ENCODE measurements at regions not wholly inside any gene's neighbourhood (a gene's known extent, or its start where the extent isn't known, plus 50 kb on each side); places are given as distances from the start of the nearest gene placed in this dataset.
A peak's percentile ranks its signal among the peaks of the same experiment; 100 is the strongest.
"Not testable (repeated sequence)": the region's sequence is repeated elsewhere in the genome, so short reads cannot be mapped to it uniquely, and the experiment has no call there.

DNA sequence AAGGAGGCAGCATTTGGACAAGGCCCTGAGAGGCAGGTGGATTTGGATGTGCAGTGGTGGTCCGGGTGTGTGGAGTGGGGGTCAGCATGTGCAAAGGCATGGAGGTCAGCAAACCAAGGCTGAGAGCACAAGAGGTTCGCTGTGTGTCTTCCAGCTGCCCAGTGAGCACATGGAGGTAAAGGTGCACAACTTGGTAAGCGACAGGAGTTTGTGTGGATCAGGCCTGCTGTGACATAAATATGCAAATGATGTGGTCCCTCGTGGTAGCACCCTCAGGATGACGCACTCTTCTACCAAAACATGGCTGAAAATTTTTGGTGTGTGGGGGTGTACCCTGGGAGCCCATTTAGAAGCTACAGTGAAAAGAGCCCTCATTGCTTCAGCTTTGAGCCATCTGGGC lies 271.0 kb upstream of the PLGLB2 start:
- H3K9me3 ChIP-seq (ENCODE audit: control insufficient read depth, insufficient read depth, low read depth, low read length); CTCF ChIA-PET; H3K4me3 ChIP-seq (ENCODE audit: low read depth, low read length); H3K4me1 ChIP-seq (ENCODE audit: control insufficient read depth, insufficient read depth, low read length); H3K27ac ChIP-seq (ENCODE audit: extremely low read depth, low read depth, low read length); H3K36me3 ChIP-seq (ENCODE audit: control insufficient read depth in 2 of 2, insufficient read depth in 1 of 2, low read length in 2 of 2); POLR2A ChIA-PET: not testable (repeated sequence)

DNA sequence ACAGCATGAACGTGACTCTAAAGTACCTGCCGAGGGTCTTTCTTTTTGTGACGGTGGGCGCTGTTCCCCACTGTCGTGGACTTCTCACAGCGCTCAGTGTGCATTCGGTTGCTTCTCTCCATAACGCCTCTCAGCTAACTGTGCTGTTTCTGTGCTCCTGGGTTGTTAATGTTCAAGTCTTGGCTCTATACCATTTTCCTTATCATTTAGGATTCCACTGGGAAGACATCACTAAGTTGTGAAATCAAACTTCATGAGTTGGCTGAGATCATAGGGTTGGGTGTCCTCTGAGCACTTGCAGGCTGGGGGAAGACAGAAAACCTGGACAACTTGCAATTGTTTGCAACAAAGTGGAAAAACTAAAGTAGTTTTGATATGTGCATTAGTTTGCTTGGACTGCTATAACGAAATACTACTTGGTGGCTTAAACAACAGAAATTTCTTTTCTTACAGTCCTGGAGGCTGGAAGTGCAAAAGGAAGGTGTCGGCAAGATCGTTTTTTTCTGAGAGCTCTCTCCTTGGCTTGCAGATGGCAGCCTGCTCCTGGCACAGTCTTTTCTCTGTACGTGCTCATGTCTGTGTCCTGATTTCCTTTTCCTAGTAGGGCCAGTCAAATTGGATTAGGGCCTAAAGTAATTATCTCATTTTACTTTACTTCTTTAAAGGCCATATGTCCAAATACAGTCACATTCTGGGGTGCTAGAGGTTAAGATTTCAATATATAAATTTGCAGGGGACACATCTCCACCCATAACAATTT lies 270.0 kb upstream of the PLGLB2 start:
- H3K27ac ChIP-seq (ENCODE audit: extremely low read depth, low read depth, low read length); H3K4me3 ChIP-seq (ENCODE audit: low read depth, low read length); CTCF ChIA-PET; H3K4me1 ChIP-seq (ENCODE audit: control insufficient read depth, insufficient read depth, low read length); H3K36me3 ChIP-seq (ENCODE audit: control insufficient read depth in 2 of 2, insufficient read depth in 1 of 2, low read length in 2 of 2); POLR2A ChIA-PET; H3K9me3 ChIP-seq (ENCODE audit: control insufficient read depth, insufficient read depth, low read depth, low read length): not testable (repeated sequence)

DNA sequence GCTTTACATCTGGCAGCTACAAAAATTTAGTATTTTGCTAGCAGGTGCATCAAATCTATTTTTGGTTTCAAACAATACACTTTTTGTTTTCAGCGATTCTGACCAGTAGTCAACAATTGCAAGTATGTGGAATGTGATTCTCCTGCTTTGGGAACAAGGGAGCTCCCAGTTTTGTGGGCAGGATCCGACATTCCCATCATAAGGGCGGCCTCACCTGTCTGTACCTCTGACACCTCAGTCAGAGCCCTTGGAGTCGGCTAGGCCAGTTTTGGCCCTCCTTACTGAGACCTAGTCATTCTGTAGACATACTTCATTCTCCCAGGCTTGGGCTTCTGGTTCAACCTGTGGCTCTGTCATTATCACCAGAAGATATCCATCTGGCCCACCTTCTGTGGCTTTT lies 269.0 kb upstream of the PLGLB2 start:
- H3K9me3 ChIP-seq (ENCODE audit: control insufficient read depth, insufficient read depth, low read depth, low read length); CTCF ChIA-PET; H3K36me3 ChIP-seq (ENCODE audit: control insufficient read depth in 2 of 2, insufficient read depth in 1 of 2, low read length in 2 of 2); H3K27ac ChIP-seq (ENCODE audit: extremely low read depth, low read depth, low read length); H3K4me1 ChIP-seq (ENCODE audit: control insufficient read depth, insufficient read depth, low read length); H3K4me3 ChIP-seq (ENCODE audit: low read depth, low read length); POLR2A ChIA-PET: not testable (repeated sequence)

DNA sequence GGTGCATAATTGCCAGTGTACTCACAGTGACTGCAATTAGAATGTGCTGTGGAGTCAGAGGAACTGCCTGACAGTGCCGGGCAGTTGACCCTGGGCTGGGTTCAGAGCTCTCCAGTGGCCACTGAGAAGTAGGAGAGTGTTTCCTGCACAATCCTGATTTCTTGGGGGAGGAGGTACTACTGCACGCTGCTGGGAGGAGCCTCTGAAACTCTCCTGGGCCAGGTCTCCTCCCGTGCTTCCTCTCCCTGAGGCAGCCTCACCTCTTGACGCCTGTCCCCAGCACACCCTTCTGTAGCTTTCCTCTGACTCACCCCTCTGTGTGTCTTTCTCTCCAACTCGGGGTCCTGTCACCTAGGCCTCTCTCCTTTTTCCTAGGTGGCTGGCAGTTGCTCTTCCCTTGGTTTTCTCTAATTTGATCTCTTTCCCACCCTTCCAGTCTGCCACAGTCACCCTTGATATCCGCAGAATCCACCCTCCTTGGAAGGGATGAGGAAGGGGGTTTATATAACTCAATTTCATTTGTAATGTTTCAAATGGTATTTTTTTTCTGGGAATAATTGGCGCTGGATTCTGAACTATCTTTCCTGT lies 264.7 kb upstream of the PLGLB2 start:
- H3K4me1 ChIP-seq (ENCODE audit: control insufficient read depth, insufficient read depth, low read length); POLR2A ChIA-PET; H3K36me3 ChIP-seq (ENCODE audit: control insufficient read depth in 2 of 2, insufficient read depth in 1 of 2, low read length in 2 of 2); H3K9me3 ChIP-seq (ENCODE audit: control insufficient read depth, insufficient read depth, low read depth, low read length); H3K27ac ChIP-seq (ENCODE audit: extremely low read depth, low read depth, low read length); H3K4me3 ChIP-seq (ENCODE audit: low read depth, low read length); CTCF ChIA-PET: not testable (repeated sequence)

DNA sequence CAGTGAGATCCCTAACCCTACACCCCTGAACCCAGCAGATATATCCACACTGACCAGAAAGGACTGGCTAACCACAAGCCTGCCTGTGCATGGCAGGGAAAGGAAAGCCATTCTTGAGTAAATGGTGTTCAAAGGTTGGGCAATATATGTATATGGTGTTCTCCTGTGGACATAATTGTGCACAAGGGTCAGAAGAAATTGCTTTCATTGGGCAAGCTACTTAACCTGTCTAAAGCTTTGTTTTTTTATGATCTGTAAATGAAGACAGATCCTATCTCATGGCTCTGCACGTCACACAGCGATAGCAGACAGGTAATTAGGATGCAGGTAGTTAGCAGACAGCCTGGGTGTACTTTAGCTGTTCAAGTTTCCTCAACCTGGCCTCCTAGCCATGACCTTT lies 263.5 kb upstream of the PLGLB2 start:
- H3K36me3 ChIP-seq (ENCODE audit: control insufficient read depth in 2 of 2, insufficient read depth in 1 of 2, low read length in 2 of 2); POLR2A ChIA-PET; H3K4me1 ChIP-seq (ENCODE audit: control insufficient read depth, insufficient read depth, low read length); CTCF ChIA-PET; H3K4me3 ChIP-seq (ENCODE audit: low read depth, low read length); H3K27ac ChIP-seq (ENCODE audit: extremely low read depth, low read depth, low read length); H3K9me3 ChIP-seq (ENCODE audit: control insufficient read depth, insufficient read depth, low read depth, low read length): not testable (repeated sequence)

DNA sequence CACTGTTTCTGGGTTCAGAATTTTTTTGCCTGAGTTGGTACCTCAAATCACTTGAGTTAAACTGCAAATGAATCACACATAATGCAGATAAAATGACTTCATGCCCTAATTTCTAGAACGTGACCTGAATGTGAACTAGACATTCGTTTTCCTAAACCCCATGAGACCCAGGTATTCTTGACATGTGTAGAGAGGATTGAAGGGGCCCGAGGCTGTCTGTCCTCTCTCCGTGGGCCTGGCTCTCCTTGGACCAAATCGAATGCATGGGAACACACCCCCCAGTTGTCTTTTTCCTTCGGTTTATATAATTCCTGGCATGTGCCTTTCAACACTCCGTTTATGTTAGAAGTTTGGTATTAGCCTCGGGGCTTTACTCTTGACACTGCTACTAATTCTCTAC lies 262.4 kb upstream of the PLGLB2 start:
- H3K4me1 ChIP-seq (ENCODE audit: control insufficient read depth, insufficient read depth, low read length); CTCF ChIA-PET; POLR2A ChIA-PET; H3K36me3 ChIP-seq (ENCODE audit: control insufficient read depth in 2 of 2, insufficient read depth in 1 of 2, low read length in 2 of 2); H3K9me3 ChIP-seq (ENCODE audit: control insufficient read depth, insufficient read depth, low read depth, low read length); H3K4me3 ChIP-seq (ENCODE audit: low read depth, low read length): not testable (repeated sequence)
- H3K27ac ChIP-seq (ENCODE audit: extremely low read depth, low read depth, low read length) = peak overlapping the region; percentile 56; the same call in 1 of the 2 replicates

DNA sequence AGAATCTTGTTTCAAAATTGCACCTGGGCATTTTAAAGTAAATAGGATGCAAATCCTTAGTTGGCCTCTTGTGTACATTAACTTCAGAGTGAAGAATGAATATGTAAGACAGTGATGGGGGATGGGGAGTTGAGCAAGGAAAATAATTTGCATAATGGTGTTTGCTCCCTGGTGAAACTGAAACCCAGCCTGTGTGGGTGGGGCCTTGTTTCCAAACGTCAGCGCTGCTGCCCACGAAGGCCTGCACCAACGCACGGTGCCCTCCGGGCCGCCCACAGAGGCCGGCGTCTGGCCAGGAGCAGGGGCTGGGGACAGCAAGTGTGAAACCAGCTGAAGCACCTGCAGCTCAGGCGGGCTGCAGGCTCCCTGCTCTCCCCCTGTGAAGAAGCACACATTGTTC lies 262.0 kb upstream of the PLGLB2 start:
- H3K36me3 ChIP-seq (ENCODE audit: control insufficient read depth in 2 of 2, insufficient read depth in 1 of 2, low read length in 2 of 2); H3K4me3 ChIP-seq (ENCODE audit: low read depth, low read length); H3K27ac ChIP-seq (ENCODE audit: extremely low read depth, low read depth, low read length); CTCF ChIA-PET; POLR2A ChIA-PET; H3K9me3 ChIP-seq (ENCODE audit: control insufficient read depth, insufficient read depth, low read depth, low read length); H3K4me1 ChIP-seq (ENCODE audit: control insufficient read depth, insufficient read depth, low read length): not testable (repeated sequence)

DNA sequence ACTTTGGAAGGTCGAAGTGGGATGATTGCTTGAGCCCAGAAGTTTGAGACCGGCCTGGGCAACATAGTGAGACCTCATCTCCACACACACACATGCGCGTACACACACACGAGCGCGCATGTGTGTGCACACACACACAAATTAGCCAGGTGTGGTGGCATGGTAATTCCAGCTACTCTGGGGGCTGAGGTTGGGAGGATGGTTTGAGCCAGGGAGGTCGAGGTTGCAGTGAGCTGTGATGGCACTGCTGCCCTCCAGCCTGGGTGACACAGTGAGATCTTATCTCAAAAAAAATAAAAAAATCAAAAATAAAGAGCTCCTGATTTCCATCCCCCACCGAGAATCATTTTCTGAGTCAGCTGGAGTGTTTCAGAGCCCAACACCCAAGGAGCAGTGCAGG lies 261.5 kb upstream of the PLGLB2 start:
- CTCF ChIA-PET = not testable (repeated sequence)

DNA sequence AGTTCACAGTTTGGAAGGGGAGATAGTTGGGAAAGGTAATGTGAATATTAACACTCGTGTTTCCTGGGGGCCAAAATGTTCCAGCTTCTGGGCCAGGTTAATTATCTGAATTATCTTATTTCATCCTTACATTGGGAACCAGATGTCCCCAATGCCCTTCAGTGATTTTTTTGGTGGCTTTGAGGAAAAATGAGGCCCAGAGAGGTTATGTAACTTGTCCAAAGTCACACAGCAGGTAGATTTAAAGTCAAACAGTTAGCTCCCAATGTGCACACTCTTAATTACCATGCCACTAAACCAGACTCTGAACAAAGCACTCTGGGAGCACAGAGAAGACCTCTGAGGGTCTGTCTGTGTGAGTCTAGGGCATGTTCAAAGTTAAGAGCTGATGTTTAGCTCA lies 259.9 kb upstream of the PLGLB2 start:
- CTCF ChIA-PET; H3K4me3 ChIP-seq (ENCODE audit: low read depth, low read length); H3K4me1 ChIP-seq (ENCODE audit: control insufficient read depth, insufficient read depth, low read length); H3K9me3 ChIP-seq (ENCODE audit: control insufficient read depth, insufficient read depth, low read depth, low read length); H3K27ac ChIP-seq (ENCODE audit: extremely low read depth, low read depth, low read length); POLR2A ChIA-PET; H3K36me3 ChIP-seq (ENCODE audit: control insufficient read depth in 2 of 2, insufficient read depth in 1 of 2, low read length in 2 of 2): not testable (repeated sequence)

More for the DNA sequence above, 261.5 kb upstream of the PLGLB2 start:
- POLR2A ChIA-PET; H3K36me3 ChIP-seq (ENCODE audit: control insufficient read depth in 2 of 2, insufficient read depth in 1 of 2, low read length in 2 of 2); H3K4me1 ChIP-seq (ENCODE audit: control insufficient read depth, insufficient read depth, low read length); H3K4me3 ChIP-seq (ENCODE audit: low read depth, low read length); H3K9me3 ChIP-seq (ENCODE audit: control insufficient read depth, insufficient read depth, low read depth, low read length): not testable (repeated sequence)
- peak overlapping the region; percentile 66; the same call in 1 of the 2 replicates for H3K27ac ChIP-seq (ENCODE audit: extremely low read depth, low read depth, low read length)

DNA sequence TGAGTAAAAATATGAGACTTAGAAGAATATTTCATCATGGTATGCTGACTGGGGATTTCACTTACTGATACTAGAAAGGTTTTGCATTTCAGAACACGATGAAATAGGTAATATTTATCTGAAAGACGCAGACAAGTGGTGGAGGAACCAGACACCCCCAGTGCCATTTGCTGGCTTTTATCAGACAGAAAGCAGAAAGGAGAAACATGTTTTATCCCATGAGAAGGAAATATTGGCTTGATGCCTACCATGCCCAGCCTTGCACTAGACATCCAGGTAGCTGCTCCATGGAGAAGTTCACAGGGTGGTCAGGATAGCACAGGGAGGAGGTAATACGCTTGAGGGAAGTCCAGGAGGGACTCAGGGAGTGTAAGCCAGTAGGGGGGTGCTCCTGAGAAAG lies 258.9 kb upstream of the PLGLB2 start:
- H3K36me3 ChIP-seq (ENCODE audit: control insufficient read depth in 2 of 2, insufficient read depth in 1 of 2, low read length in 2 of 2); H3K4me1 ChIP-seq (ENCODE audit: control insufficient read depth, insufficient read depth, low read length); CTCF ChIA-PET; H3K4me3 ChIP-seq (ENCODE audit: low read depth, low read length); POLR2A ChIA-PET; H3K9me3 ChIP-seq (ENCODE audit: control insufficient read depth, insufficient read depth, low read depth, low read length); H3K27ac ChIP-seq (ENCODE audit: extremely low read depth, low read depth, low read length): not testable (repeated sequence)

DNA sequence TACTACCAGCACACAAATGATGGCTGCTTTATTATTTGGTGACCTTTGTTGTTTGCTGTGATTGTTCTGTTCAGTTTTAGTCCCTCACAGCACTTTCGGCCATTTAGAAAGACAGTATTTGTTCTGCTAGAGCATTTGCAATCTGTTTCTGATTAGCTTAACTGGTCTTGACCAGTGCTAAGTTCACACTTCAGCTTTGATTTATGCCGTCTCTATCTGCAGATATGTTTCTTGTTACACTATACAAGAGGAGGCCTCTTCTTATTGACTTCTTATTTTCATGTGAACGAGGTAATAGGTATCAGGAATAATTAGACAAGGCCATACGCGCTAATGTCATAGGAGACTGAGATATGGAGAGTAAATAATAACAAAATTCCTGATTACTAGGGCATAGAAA lies 253.0 kb upstream of the PLGLB2 start:
- POLR2A ChIA-PET = not testable (repeated sequence)

More for the DNA sequence above, 253.0 kb upstream of the PLGLB2 start:
- not testable (repeated sequence) for H3K27ac ChIP-seq (ENCODE audit: extremely low read depth, low read depth, low read length); H3K36me3 ChIP-seq (ENCODE audit: control insufficient read depth in 2 of 2, insufficient read depth in 1 of 2, low read length in 2 of 2); H3K4me3 ChIP-seq (ENCODE audit: low read depth, low read length); H3K4me1 ChIP-seq (ENCODE audit: control insufficient read depth, insufficient read depth, low read length); H3K9me3 ChIP-seq (ENCODE audit: control insufficient read depth, insufficient read depth, low read depth, low read length)
- CTCF ChIA-PET = interaction anchor here (0.7 kb wide), 1 partner anchor 507 kb away, joined by 3 read pairs; no protein-coding TSS in a partner anchor
